Neural cell (in vitro differentiated cells): ENCODE measurements at regions not wholly inside any gene's neighbourhood (a gene's known extent, or its start where the extent isn't known, plus 50 kb on each side); places are given as distances from the start of the nearest gene placed in this dataset.

Experiments used
- CTCF ChIP-seq: fragments of 450-650 bp; IDR thresholded peaks from 2 replicates; pipeline ENCODE4 v1.5.1; 2014; ENCODE audit warnings: antibody characterized with exemption, mild to moderate bottlenecking, moderate library complexity; ENCODE audit not compliant: poor library complexity, severe bottlenecking
- EZH2 ChIP-seq: fragments of 200-600, 300-800 bp; shearing (Covaris generic), sonication (generic); IDR thresholded peaks from 2 replicates; pipeline ENCODE4 v1.6.1; 2014; ENCODE audit warnings: antibody characterized with exemption, low read length, borderline replicate concordance, mild to moderate bottlenecking; ENCODE audit not compliant: insufficient read depth, poor library complexity, severe bottlenecking
- MXI1 ChIP-seq: fragments of 450-650 bp; conservative IDR thresholded peaks from 2 replicates; pipeline ENCODE4 v1.6.1; 2014; ENCODE audit warnings: antibody characterized with exemption, mild to moderate bottlenecking; ENCODE audit not compliant: poor library complexity, severe bottlenecking
- POLR2AphosphoS5 ChIP-seq: IDR thresholded peaks from 2 replicates; pipeline ENCODE4 v1.6.1; 2012
- RAD21 ChIP-seq: fragments of 450-650 bp; conservative IDR thresholded peaks from 2 replicates; pipeline ENCODE4 v1.6.1; 2014; ENCODE audit warnings: antibody characterized with exemption, mild to moderate bottlenecking, moderate library complexity
- TAF1 ChIP-seq: IDR thresholded peaks from 2 replicates; pipeline ENCODE4 v1.6.1; 2012; ENCODE audit warnings: low read depth
- TF ChIP-seq, protein P1 (sequence below): IDR thresholded peaks from 2 replicates; pipeline ENCODE4 v1.6.1; 2012; ENCODE audit warnings: borderline replicate concordance

DNA sequence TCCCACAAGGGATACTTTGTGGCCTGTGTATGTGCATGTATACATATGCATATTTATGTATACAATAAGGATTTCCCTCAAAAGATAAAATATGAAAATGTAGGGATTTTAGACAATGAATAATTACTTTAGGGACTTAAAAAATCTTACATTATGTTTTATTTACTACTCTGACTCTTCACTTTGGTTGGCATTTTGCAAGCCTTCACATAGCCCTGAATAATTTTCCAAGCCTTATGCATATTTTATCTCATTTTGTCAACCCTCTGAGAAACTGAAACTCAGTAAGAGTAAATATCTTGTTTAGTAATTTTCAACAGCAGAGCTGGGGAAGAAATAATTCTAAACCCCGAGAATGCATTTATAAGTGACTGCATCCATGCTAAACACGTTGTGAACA is 153.0 kb upstream of the SLC24A2 start:
- TF ChIP-seq POLR2AphosphoS5 = no peak
- no peak for TF ChIP-seq CTCF
- TF ChIP-seq TAF1 = no peak
- no peak for TF ChIP-seq MXI1
- TF ChIP-seq EZH2 = no peak
- no peak for TF ChIP-seq RAD21
- TF ChIP-seq, protein P1, sequence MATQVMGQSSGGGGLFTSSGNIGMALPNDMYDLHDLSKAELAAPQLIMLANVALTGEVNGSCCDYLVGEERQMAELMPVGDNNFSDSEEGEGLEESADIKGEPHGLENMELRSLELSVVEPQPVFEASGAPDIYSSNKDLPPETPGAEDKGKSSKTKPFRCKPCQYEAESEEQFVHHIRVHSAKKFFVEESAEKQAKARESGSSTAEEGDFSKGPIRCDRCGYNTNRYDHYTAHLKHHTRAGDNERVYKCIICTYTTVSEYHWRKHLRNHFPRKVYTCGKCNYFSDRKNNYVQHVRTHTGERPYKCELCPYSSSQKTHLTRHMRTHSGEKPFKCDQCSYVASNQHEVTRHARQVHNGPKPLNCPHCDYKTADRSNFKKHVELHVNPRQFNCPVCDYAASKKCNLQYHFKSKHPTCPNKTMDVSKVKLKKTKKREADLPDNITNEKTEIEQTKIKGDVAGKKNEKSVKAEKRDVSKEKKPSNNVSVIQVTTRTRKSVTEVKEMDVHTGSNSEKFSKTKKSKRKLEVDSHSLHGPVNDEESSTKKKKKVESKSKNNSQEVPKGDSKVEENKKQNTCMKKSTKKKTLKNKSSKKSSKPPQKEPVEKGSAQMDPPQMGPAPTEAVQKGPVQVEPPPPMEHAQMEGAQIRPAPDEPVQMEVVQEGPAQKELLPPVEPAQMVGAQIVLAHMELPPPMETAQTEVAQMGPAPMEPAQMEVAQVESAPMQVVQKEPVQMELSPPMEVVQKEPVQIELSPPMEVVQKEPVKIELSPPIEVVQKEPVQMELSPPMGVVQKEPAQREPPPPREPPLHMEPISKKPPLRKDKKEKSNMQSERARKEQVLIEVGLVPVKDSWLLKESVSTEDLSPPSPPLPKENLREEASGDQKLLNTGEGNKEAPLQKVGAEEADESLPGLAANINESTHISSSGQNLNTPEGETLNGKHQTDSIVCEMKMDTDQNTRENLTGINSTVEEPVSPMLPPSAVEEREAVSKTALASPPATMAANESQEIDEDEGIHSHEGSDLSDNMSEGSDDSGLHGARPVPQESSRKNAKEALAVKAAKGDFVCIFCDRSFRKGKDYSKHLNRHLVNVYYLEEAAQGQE = no peak
